PFSK-1 (cell line): ENCODE measurements at regions not wholly inside any gene's neighbourhood (a gene's known extent, or its start where the extent isn't known, plus 50 kb on each side); places are given as distances from the start of the nearest gene placed in this dataset.

ENCODE experiments used
- POLR2AphosphoS5 ChIP-seq: IDR thresholded peaks from 2 replicates; pipeline ENCODE4 v1.6.1; 2012; ENCODE audit warnings: low read depth, mild to moderate bottlenecking, control low read depth, low read length, moderate library complexity
- REST ChIP-seq, 2 experiments: IDR thresholded peaks; 2 replicates each; pipeline versions ENCODE4 v1.6.1 to v1.8.0; 2011 to 2012; ENCODE audit warnings: low read depth in 2 of 2, low read length in 2 of 2, control low read depth in 1 of 2, inconsistent platforms in 1 of 2, mild to moderate bottlenecking in 1 of 2, moderate library complexity in 1 of 2; ENCODE audit not compliant: insufficient read depth in 1 of 2
- SIN3A ChIP-seq: IDR thresholded peaks from 2 replicates; pipeline ENCODE4 v1.6.1; 2012; ENCODE audit warnings: mild to moderate bottlenecking, low read length, moderate library complexity, borderline replicate concordance; ENCODE audit not compliant: insufficient read depth
- TAF1 ChIP-seq: IDR thresholded peaks from 2 replicates; pipeline ENCODE4 v1.6.1; 2012; ENCODE audit warnings: low read length, control low read depth, borderline replicate concordance; ENCODE audit not compliant: insufficient read depth

GRCh38 chr15:62856466-62857246, 185.9 kb upstream of the TPM1 start:
- TF ChIP-seq REST (IDR thresholded peaks at IDR 0.05; ENCODE audit: insufficient read depth in 1 of 2, low read depth in 2 of 2, low read length in 2 of 2), result no peak
- TF ChIP-seq POLR2AphosphoS5, result no peak
- no peak for TF ChIP-seq SIN3A
- TF ChIP-seq TAF1, result no peak
